ENCODE measurements at regions not wholly inside any gene's neighbourhood (a gene's known extent, or its start where the extent isn't known, plus 50 kb on each side); places are given as distances from the start of the nearest gene placed in this dataset.

DNA sequence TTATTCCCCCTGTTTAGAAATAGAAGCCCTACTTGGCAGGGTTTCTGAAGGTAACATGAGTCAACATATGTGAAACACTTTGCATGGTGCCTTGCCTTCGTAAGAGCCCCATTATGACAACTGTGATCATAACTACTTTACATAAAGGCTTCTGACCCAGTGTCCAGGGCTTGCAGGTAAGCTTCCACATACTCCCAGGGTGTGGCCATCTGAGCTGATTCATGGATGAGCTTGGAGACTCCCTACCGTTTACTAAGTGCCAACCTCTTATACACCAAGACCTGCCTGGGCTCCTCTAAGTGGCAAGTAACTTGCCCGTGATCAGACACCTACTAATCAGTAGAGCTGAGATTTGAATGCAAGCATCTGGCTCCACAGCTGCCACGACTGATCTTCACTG lies 62.8 kb upstream of the C5orf58 start:
- no peak overlapping the region for H3K4me2 ChIP-seq (ENCODE audit: low read length)
- intact Hi-C loops (cut with micrococcal nuclease) = no loop called here
- no peak overlapping the region for H2AFZ ChIP-seq (ENCODE audit: low read depth, low read length, poor library complexity, severe bottlenecking)
- no peaks in the 10 kb centered on the region for H3K9me2 ChIP-seq (ENCODE audit: insufficient read depth)
- no peak overlapping the region for H3K9ac ChIP-seq (ENCODE audit: low read length)
- DNase-seq (ENCODE audit: low read depth, low spot score) = no peak
- no peak for TF ChIP-seq SRF (IDR thresholded peaks at IDR 0.05; ENCODE audit: low read depth)
- no peak for TF ChIP-seq FOSL1 (IDR thresholded peaks at IDR 0.05; ENCODE audit: low read depth)
- TF ChIP-seq CBX3 (IDR thresholded peaks at IDR 0.05; ENCODE audit: low read depth) = no peak
- no peak for TF ChIP-seq POLR2AphosphoS5 (IDR thresholded peaks at IDR 0.05; ENCODE audit: low read depth, low read length)
- TF ChIP-seq SIN3A (IDR thresholded peaks at IDR 0.05; ENCODE audit: low read depth) = no peak
- TF ChIP-seq REST (IDR thresholded peaks at IDR 0.05; ENCODE audit: low read depth) = no peak
- no peak for TF ChIP-seq EGR1 (IDR thresholded peaks at IDR 0.05; ENCODE audit: low read depth)
- BruUV-seq (replicated peaks) = no TSS peak
- CTCF ChIA-PET = no interaction called here
- ATAC-seq = no peak
- no peak overlapping the region for H3K4me3 ChIP-seq (replicated peaks in 1 of 2; ENCODE audit: low read depth in 1 of 2, low read length in 2 of 2)
- H3K36me3 ChIP-seq (ENCODE audit: control insufficient read depth in 1 of 2, insufficient read depth in 2 of 2, low read length in 2 of 2) = no peaks in the 10 kb centered on the region
- no peaks in the 10 kb centered on the region for H3K27me3 ChIP-seq (ENCODE audit: insufficient read depth, low read length)
- RAD21 ChIA-PET (ENCODE audit: low non-redundant PET in 1 of 2, low total read pairs in 2 of 2, uncharacterized antibody in 2 of 2, unreplicated experiment in 2 of 2) = no interaction called here
- no peaks in the 10 kb centered on the region for H3K9me3 ChIP-seq (ENCODE audit: control insufficient read depth in 1 of 2, insufficient read depth in 1 of 2, low read depth in 1 of 2, low read length in 2 of 2)
- no peak overlapping the region for H3K27ac ChIP-seq (ENCODE audit: low read depth, low read length)
- peaks cover 0 to 22% of the 10 kb centered on the region in 2 experiments; a peak in 2 of 4 replicates for H3K4me1 ChIP-seq (ENCODE audit: control insufficient read depth in 1 of 2, insufficient read depth in 2 of 2, low read length in 2 of 2)
- H3K79me2 ChIP-seq (ENCODE audit: insufficient read depth, low read length) = no peaks in the 10 kb centered on the region
- H4K20me1 ChIP-seq (ENCODE audit: insufficient read depth) = no peaks in the 10 kb centered on the region
- POLR2A ChIA-PET = no interaction called here

DNA sequence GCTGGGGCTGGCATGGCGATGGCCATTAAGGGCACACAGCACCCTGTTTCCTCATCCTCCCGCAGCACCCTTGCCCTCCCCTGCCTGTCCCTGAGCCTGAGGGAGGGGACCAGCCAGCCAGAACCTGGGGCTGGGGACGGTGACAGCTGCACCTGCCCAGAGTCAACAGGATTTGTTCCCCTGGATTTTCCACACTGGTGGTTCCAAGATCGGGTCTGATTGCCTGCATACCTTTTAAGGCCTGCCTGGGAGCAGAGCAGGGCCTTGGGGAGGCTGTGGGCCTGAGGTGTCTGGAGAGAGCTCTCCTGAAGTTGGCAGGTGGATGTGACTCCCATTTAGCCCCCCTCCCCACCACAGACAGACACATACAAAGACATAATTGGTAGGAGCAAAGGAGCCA lies 61.0 kb upstream of the C5orf58 start:
- no peak overlapping the region for H3K27ac ChIP-seq (ENCODE audit: low read depth, low read length)
- H3K79me2 ChIP-seq (ENCODE audit: insufficient read depth, low read length) = no peaks in the 10 kb centered on the region
- no peaks in the 10 kb centered on the region for H3K9me2 ChIP-seq (ENCODE audit: insufficient read depth)
- ChIA-PET POLR2A (no interaction called here), CTCF (interaction anchor here (1.2 kb wide), 1 partner anchor 44 kb away, joined by 4 read pairs; no protein-coding TSS in a partner anchor), RAD21 (ENCODE audit: low non-redundant PET in 1 of 2, low total read pairs in 2 of 2, uncharacterized antibody in 2 of 2, unreplicated experiment in 2 of 2) (no interaction called here)
- intact Hi-C loops (cut with micrococcal nuclease) = no loop called here
- DNase-seq (ENCODE audit: low read depth, low spot score) (no peak), ATAC-seq (no peak)
- no peak overlapping the region for H2AFZ ChIP-seq (ENCODE audit: low read depth, low read length, poor library complexity, severe bottlenecking)
- no peak overlapping the region for H3K9ac ChIP-seq (ENCODE audit: low read length)
- no TSS peak for BruUV-seq (replicated peaks)
- peaks cover 0 to 22% of the 10 kb centered on the region in 2 experiments; a peak in 2 of 4 replicates for H3K4me1 ChIP-seq (ENCODE audit: control insufficient read depth in 1 of 2, insufficient read depth in 2 of 2, low read length in 2 of 2)
- H3K36me3 ChIP-seq (ENCODE audit: control insufficient read depth in 1 of 2, insufficient read depth in 2 of 2, low read length in 2 of 2) = no peaks in the 10 kb centered on the region
- H3K4me3 ChIP-seq (replicated peaks in 1 of 2; ENCODE audit: low read depth in 1 of 2, low read length in 2 of 2) = no peak overlapping the region
- H3K4me2 ChIP-seq (ENCODE audit: low read length) = no peak overlapping the region
- H3K27me3 ChIP-seq (ENCODE audit: insufficient read depth, low read length) = no peaks in the 10 kb centered on the region
- no peaks in the 10 kb centered on the region for H4K20me1 ChIP-seq (ENCODE audit: insufficient read depth)
- no peaks in the 10 kb centered on the region for H3K9me3 ChIP-seq (ENCODE audit: control insufficient read depth in 1 of 2, insufficient read depth in 1 of 2, low read depth in 1 of 2, low read length in 2 of 2)
- TF ChIP-seq YY1 (IDR thresholded peaks at IDR 0.05; ENCODE audit: extremely low read depth, insufficient replicate concordance, low read depth, low read length) = no peak
- TF ChIP-seq, protein P1, sequence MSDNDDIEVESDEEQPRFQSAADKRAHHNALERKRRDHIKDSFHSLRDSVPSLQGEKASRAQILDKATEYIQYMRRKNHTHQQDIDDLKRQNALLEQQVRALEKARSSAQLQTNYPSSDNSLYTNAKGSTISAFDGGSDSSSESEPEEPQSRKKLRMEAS (IDR thresholded peaks at IDR 0.05) = no peak
- TF ChIP-seq JUND (IDR thresholded peaks at IDR 0.05) = no peak
- TF ChIP-seq ELF1 (IDR thresholded peaks at IDR 0.05; ENCODE audit: borderline replicate concordance, low read depth) = no peak
- TF ChIP-seq, protein P2, sequence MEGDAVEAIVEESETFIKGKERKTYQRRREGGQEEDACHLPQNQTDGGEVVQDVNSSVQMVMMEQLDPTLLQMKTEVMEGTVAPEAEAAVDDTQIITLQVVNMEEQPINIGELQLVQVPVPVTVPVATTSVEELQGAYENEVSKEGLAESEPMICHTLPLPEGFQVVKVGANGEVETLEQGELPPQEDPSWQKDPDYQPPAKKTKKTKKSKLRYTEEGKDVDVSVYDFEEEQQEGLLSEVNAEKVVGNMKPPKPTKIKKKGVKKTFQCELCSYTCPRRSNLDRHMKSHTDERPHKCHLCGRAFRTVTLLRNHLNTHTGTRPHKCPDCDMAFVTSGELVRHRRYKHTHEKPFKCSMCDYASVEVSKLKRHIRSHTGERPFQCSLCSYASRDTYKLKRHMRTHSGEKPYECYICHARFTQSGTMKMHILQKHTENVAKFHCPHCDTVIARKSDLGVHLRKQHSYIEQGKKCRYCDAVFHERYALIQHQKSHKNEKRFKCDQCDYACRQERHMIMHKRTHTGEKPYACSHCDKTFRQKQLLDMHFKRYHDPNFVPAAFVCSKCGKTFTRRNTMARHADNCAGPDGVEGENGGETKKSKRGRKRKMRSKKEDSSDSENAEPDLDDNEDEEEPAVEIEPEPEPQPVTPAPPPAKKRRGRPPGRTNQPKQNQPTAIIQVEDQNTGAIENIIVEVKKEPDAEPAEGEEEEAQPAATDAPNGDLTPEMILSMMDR (IDR thresholded peaks at IDR 0.05 in 2 of 3, conservative IDR thresholded peaks at IDR 0.05 in 1 of 3; ENCODE audit: borderline replicate concordance in 1 of 3, insufficient read depth in 1 of 3, low read depth in 2 of 3, low read length in 2 of 3) = no peak
- no peak for TF ChIP-seq FOSL1 (IDR thresholded peaks at IDR 0.05; ENCODE audit: low read depth)
- TF ChIP-seq ZNF274 (IDR thresholded peaks at IDR 0.05; ENCODE audit: low read depth, low read length) = no peak
- no peak for TF ChIP-seq SIN3A (IDR thresholded peaks at IDR 0.05; ENCODE audit: low read depth)

Measured in HCT116 (cell line).